ENCODE measurements at regions not wholly inside any gene's neighbourhood (a gene's known extent, or its start where the extent isn't known, plus 50 kb on each side); places are given as distances from the start of the nearest gene placed in this dataset.

DNA sequence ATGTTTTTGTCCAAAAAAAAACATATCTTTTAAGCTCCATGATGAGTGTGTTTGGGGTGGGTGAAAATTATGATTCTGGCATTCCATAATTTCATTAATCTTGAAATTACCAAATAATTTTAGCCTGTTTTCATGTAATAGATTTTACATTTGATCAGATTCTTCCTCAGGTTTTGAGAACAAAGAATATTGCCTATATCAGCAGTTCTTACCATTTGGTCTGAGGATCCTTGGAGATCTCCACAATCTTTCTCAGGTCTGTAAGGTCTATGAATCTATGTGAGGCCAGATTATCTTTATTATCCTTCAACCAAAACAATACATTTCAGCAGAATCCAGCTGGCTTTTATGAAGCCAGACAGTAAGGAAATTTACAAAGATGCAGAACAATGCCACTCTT, 373.3 kb upstream of the E2F7 start:
- TF ChIP-seq GATA2 (CRISPR knock-in tag; IDR thresholded peaks at IDR 0.05) (no peak), GABPA (IDR thresholded peaks at IDR 0.05; ENCODE audit: low read depth) (no peak), MEF2A (IDR thresholded peaks at IDR 0.05; ENCODE audit: borderline replicate concordance, low read depth) (no peak), CTCF (IDR thresholded peaks at IDR 0.05) (no peak), EP300 (IDR thresholded peaks at IDR 0.05; ENCODE audit: borderline replicate concordance in 1 of 2, low read depth in 1 of 2, low read length in 1 of 2) (no peak), REST (IDR thresholded peaks at IDR 0.05; ENCODE audit: low read depth, low read length) (no peak), POLR2AphosphoS5 (IDR thresholded peaks at IDR 0.05; ENCODE audit: low read depth, low read length) (no peak)
- TF ChIP-seq, protein P1, sequence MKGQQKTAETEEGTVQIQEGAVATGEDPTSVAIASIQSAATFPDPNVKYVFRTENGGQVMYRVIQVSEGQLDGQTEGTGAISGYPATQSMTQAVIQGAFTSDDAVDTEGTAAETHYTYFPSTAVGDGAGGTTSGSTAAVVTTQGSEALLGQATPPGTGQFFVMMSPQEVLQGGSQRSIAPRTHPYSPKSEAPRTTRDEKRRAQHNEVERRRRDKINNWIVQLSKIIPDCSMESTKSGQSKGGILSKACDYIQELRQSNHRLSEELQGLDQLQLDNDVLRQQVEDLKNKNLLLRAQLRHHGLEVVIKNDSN (IDR thresholded peaks at IDR 0.05; ENCODE audit: borderline replicate concordance, low read depth), result no peak
- TF ChIP-seq, protein P2, sequence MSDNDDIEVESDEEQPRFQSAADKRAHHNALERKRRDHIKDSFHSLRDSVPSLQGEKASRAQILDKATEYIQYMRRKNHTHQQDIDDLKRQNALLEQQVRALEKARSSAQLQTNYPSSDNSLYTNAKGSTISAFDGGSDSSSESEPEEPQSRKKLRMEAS (IDR thresholded peaks at IDR 0.05; ENCODE audit: low read depth), result no peak
